PC-3 (cell line): ENCODE measurements at regions not wholly inside any gene's neighbourhood (a gene's known extent, or its start where the extent isn't known, plus 50 kb on each side); places are given as distances from the start of the nearest gene placed in this dataset.
"Not testable (repeated sequence)": the region's sequence is repeated elsewhere in the genome, so short reads cannot be mapped to it uniquely, and the experiment has no call there.

Source experiments
- ATAC-seq: fragments of 200-7000 bp; cut with Tn5 transposase; 2 replicates; pipeline ENCODE4 v1.9.1; 2020; ENCODE audit warnings: mild to moderate bottlenecking, moderate library complexity
- BruUV-seq: library from RNA; stranded (reverse); fragments of 400-500 nt; replicated peaks from 2 replicates; lab custom pipeline; 2021; lab: Mats Ljungman, UMichigan
- CTCF ChIA-PET: fragments of 300-600 bp; sonication (Branson Sonifier 250); formaldehyde crosslinking; loops from one replicate; lab custom pipeline; 2022; ENCODE audit warnings: antibody characterized with exemption; lab: Charles Lee
- POLR2A ChIA-PET: fragments of 300-600 bp; sonication (Branson Sonifier 250); formaldehyde crosslinking; loops from one replicate; lab custom pipeline; 2022; ENCODE audit warnings: antibody characterized with exemption; ENCODE audit not compliant: unreplicated experiment; lab: Charles Lee
- DNase-seq: peaks from one replicate; pipeline ENCODE4 v3.0.0-alpha.2; 2015
- H2AFZ ChIP-seq: fragments of 300-600 bp; sonication (generic); 2 replicates; pipeline ENCODE4 v1.6.0; 2016; ENCODE audit warnings: antibody characterized with exemption, low read length
- H3F3A ChIP-seq: fragments of 300-600 bp; sonication (generic); one replicate; pipeline ENCODE4 v1.6.0; 2017; ENCODE audit warnings: antibody characterized with exemption, low read length, control low read depth, mild to moderate bottlenecking; ENCODE audit not compliant: unreplicated experiment
- H3K27ac ChIP-seq: fragments of 300-600 bp; sonication (generic); 2 replicates; pipeline ENCODE4 v1.5.1; 2016; ENCODE audit warnings: mild to moderate bottlenecking, low read length
- H3K27me3 ChIP-seq: fragments of 300-600 bp; sonication (generic); 2 replicates; pipeline ENCODE4 v1.6.1; 2016; ENCODE audit warnings: low read length, mixed read lengths
- H3K36me3 ChIP-seq: fragments of 300-600 bp; sonication (generic); 2 replicates; pipeline ENCODE4 v1.6.1; 2016; ENCODE audit warnings: low read depth, mixed run types, low read length, mixed read lengths
- H3K4me1 ChIP-seq: fragments of 300-600 bp; sonication (generic); 2 replicates; pipeline ENCODE4 v1.5.1; 2016; ENCODE audit warnings: low read length; ENCODE audit not compliant: insufficient read depth
- H3K4me2 ChIP-seq: fragments of 300-600 bp; sonication (generic); 2 replicates; pipeline ENCODE4 v1.6.0; 2016; ENCODE audit warnings: low read length
- H3K4me3 ChIP-seq: fragments of 300-600 bp; sonication (generic); 2 replicates; pipeline ENCODE4 v1.5.1; 2016; ENCODE audit warnings: mild to moderate bottlenecking, low read length, mixed read lengths
- H3K79me2 ChIP-seq: fragments of 300-600 bp; sonication (generic); 2 replicates; pipeline ENCODE4 v1.6.1; 2017; ENCODE audit warnings: low read length, mixed read lengths
- H3K9ac ChIP-seq: fragments of 300-600 bp; sonication (generic); 2 replicates; pipeline ENCODE4 v1.6.0; 2016; ENCODE audit warnings: mild to moderate bottlenecking, low read length
- H3K9me2 ChIP-seq: fragments of 300-600 bp; sonication (generic); replicated peaks from 2 replicates; pipeline ENCODE4 v1.6.1; 2016; ENCODE audit warnings: mixed run types, low read length, mixed read lengths
- H3K9me3 ChIP-seq: fragments of 300-600 bp; sonication (generic); 2 replicates; pipeline ENCODE4 v1.6.1; 2016; ENCODE audit warnings: low read length, mixed read lengths
- H4K20me1 ChIP-seq: fragments of 300-600 bp; sonication (generic); 2 replicates; pipeline ENCODE4 v1.6.1; 2016; ENCODE audit warnings: low read length, mixed read lengths
- CTCF ChIP-seq: fragments of 300-600 bp; sonication (generic); conservative IDR thresholded peaks from 2 replicates; pipeline ENCODE4 v1.5.1; 2017; ENCODE audit warnings: antibody characterized with exemption, low read depth, mild to moderate bottlenecking, low read length
- EZH2 ChIP-seq: fragments of 300-600 bp; sonication (generic); IDR thresholded peaks from one replicate; pipeline ENCODE4 v1.6.1; 2017; ENCODE audit warnings: antibody characterized with exemption, mild to moderate bottlenecking, low read length; ENCODE audit not compliant: unreplicated experiment
- EZH2phosphoT487 ChIP-seq: fragments of 300-600 bp; sonication (generic); IDR thresholded peaks from 2 replicates; pipeline ENCODE4 v1.6.1; 2018; ENCODE audit warnings: mild to moderate bottlenecking, antibody characterized with exemption, low read length, borderline replicate concordance
- intact Hi-C: fragments of 100-400 bp; cut with micrococcal nuclease; formaldehyde crosslinking; loops from 2 replicates; pipeline ENCODE4 v1.9.0; 2023

- ATAC-seq, H3K4me3 ChIP-seq, H3K9me2 ChIP-seq, H3K79me2 ChIP-seq, intact Hi-C loops, H4K20me1 ChIP-seq, POLR2A ChIA-PET, H3K27ac ChIP-seq, H3K4me2 ChIP-seq, BruUV-seq, H3K9me3 ChIP-seq, H2AFZ ChIP-seq, H3K9ac ChIP-seq, H3K4me1 ChIP-seq, H3F3A ChIP-seq, CTCF ChIA-PET, DNase-seq, H3K36me3 ChIP-seq, H3K27me3 ChIP-seq: not testable (repeated sequence)
Observed at GRCh38 chr6:14300721-14301120, 183.1 kb downstream of the CD83 start.

GRCh38 chr6:14301477-14301876 lies 183.9 kb downstream of the CD83 start:
- H3K27me3 ChIP-seq, H2AFZ ChIP-seq, H3K27ac ChIP-seq, H3K4me3 ChIP-seq, ATAC-seq, H3K4me1 ChIP-seq, H3K79me2 ChIP-seq, DNase-seq, H3K9me3 ChIP-seq, H3K9ac ChIP-seq, H3K9me2 ChIP-seq, H3F3A ChIP-seq, BruUV-seq, intact Hi-C loops, H3K4me2 ChIP-seq, H3K36me3 ChIP-seq, H4K20me1 ChIP-seq, POLR2A ChIA-PET, CTCF ChIA-PET: not testable (repeated sequence)

- no peaks in the 10 kb centered on the region for H4K20me1 ChIP-seq
- H3K4me2 ChIP-seq: no peak overlapping the region
- H2AFZ ChIP-seq: no peak overlapping the region
- no peak overlapping the region for H3K4me3 ChIP-seq
- H3K79me2 ChIP-seq: no peaks in the 10 kb centered on the region
- H3K4me1 ChIP-seq: 0 out of 2 replicates have a peak, but pooled peaks cover 8% of the 10 kb centered on the region
- intact Hi-C loops: no loop called here
- ATAC-seq (no peak; the same call in 1 of the 2 replicates), DNase-seq (peak; percentile 52)
- no peaks in the 10 kb centered on the region for H3K9me2 ChIP-seq
- no peak overlapping the region; the same call in 1 of the 2 replicates for H3K9ac ChIP-seq
- no peaks in the 10 kb centered on the region for H3F3A ChIP-seq
- no peaks in the 10 kb centered on the region for H3K27me3 ChIP-seq
- TF ChIP-seq EZH2phosphoT487 (no peak), CTCF (no peak), EZH2 (no peak)
- BruUV-seq: no TSS peak
- POLR2A ChIA-PET: no interaction called here
- H3K9me3 ChIP-seq: no peaks in the 10 kb centered on the region
- CTCF ChIA-PET: no interaction called here
- peak overlapping the region; percentile 38 for H3K27ac ChIP-seq
- no peaks in the 10 kb centered on the region for H3K36me3 ChIP-seq
Observed at GRCh38 chr6:14305131-14305530, 187.6 kb downstream of the CD83 start.

- no peak for DNase-seq
- Histone ChIP-seq H3K79me2 (no peaks in the 10 kb centered on the region), H2AFZ (no peak overlapping the region), H3K4me3 (no peak overlapping the region), H3K9me2 (no peaks in the 10 kb centered on the region), H4K20me1 (no peaks in the 10 kb centered on the region), H3K4me1 (0 out of 2 replicates have a peak, but pooled peaks cover 8% of the 10 kb centered on the region), H3K36me3 (no peaks in the 10 kb centered on the region), H3F3A (no peaks in the 10 kb centered on the region), H3K9ac (no peak overlapping the region; the same call in 1 of the 2 replicates), H3K9me3 (no peaks in the 10 kb centered on the region), H3K4me2 (no peak overlapping the region), H3K27me3 (no peaks in the 10 kb centered on the region), H3K27ac (peak overlapping the region; percentile 33)
- CTCF ChIA-PET: no interaction called here
- no peak for ATAC-seq
- no peak for TF ChIP-seq EZH2phosphoT487
- no peak for TF ChIP-seq CTCF
- no peak for TF ChIP-seq EZH2
- POLR2A ChIA-PET: no interaction called here
- intact Hi-C loops: no loop called here
- no TSS peak for BruUV-seq
Observed at GRCh38 chr6:14305624-14306023, 188.1 kb downstream of the CD83 start.
